ENCODE measurements at regions not wholly inside any gene's neighbourhood (a gene's known extent, or its start where the extent isn't known, plus 50 kb on each side); places are given as distances from the start of the nearest gene placed in this dataset.

- DNase-seq (ENCODE audit: low read depth) = no peak
Measured at GRCh38 chr9:99365233-99365980, 143.3 kb downstream of the SEC61B start.

GRCh38 chr9:99366183-99366582 lies 144.1 kb downstream of the SEC61B start:
- DNase-seq (ENCODE audit: low read depth) = no peak

GRCh38 chr9:99366621-99367020 lies 144.5 kb downstream of the SEC61B start:
- DNase-seq (ENCODE audit: low read depth) = no peak

GRCh38 chr9:99368341-99369326 lies 146.6 kb downstream of the SEC61B start:
- DNase-seq (ENCODE audit: low read depth) = no peak

- DNase-seq (ENCODE audit: low read depth) = no peak
Measured at GRCh38 chr9:99369327-99369722, 147.2 kb downstream of the SEC61B start.

- no peak for DNase-seq (ENCODE audit: low read depth)
Measured at GRCh38 chr9:99370376-99370775, 148.3 kb downstream of the SEC61B start.

- DNase-seq (ENCODE audit: low read depth) = no peak
Measured at GRCh38 chr9:99371376-99371775, 149.3 kb downstream of the SEC61B start.

GRCh38 chr9:99373912-99374311 lies 151.8 kb downstream of the SEC61B start:
- DNase-seq (ENCODE audit: low read depth) = no peak

- DNase-seq (ENCODE audit: low read depth) = no peak
Measured at GRCh38 chr9:99374793-99375192, 152.7 kb downstream of the SEC61B start.

GRCh38 chr9:99375481-99375880 lies 153.4 kb downstream of the SEC61B start:
- DNase-seq (ENCODE audit: low read depth) = no peak

- no peak for DNase-seq (ENCODE audit: low read depth)
Measured at GRCh38 chr9:99377790-99378775, 156.0 kb downstream of the SEC61B start.

- no peak for DNase-seq (ENCODE audit: low read depth)
Measured at GRCh38 chr9:99383536-99383935, 161.5 kb downstream of the SEC61B start.

- DNase-seq (ENCODE audit: low read depth) = no peak
Measured at GRCh38 chr9:99385215-99385614, 163.1 kb downstream of the SEC61B start.

- DNase-seq (ENCODE audit: low read depth) = no peak
Measured at GRCh38 chr9:99385814-99386279, 163.8 kb downstream of the SEC61B start.

- DNase-seq (ENCODE audit: low read depth) = no peak
Measured at GRCh38 chr9:99387431-99387830, 165.3 kb downstream of the SEC61B start.

- no peak for DNase-seq (ENCODE audit: low read depth)
Measured at GRCh38 chr9:99389087-99390033, 167.3 kb downstream of the SEC61B start.

GRCh38 chr9:99391937-99392594 lies 170.0 kb downstream of the SEC61B start:
- no peak for DNase-seq (ENCODE audit: low read depth)

GRCh38 chr9:99392986-99393385 lies 170.9 kb downstream of the SEC61B start:
- no peak for DNase-seq (ENCODE audit: low read depth)

GRCh38 chr9:99393993-99394392 lies 171.9 kb downstream of the SEC61B start:
- no peak for DNase-seq (ENCODE audit: low read depth)

GRCh38 chr9:99398241-99398640 lies 176.2 kb downstream of the SEC61B start:
- DNase-seq (ENCODE audit: low read depth) = no peak

Measured in HS-5 (cell line).